Cardiac septum (tissue), 1 donor: ENCODE measurements at regions not wholly inside any gene's neighbourhood (a gene's known extent, or its start where the extent isn't known, plus 50 kb on each side); places are given as distances from the start of the nearest gene placed in this dataset.

Experiments
- DNase-seq: peaks from one replicate; pipeline ENCODE4 v3.0.0-alpha.2; 2020; ENCODE audit warnings: low spot score
- intact Hi-C: fragments of 100-400 bp; cut with DNase I; formaldehyde crosslinking; loops from one replicate; pipeline ENCODE4 v1.14.0; 2022
- donor health status: DM: no; HTN: no; CAD: no.

DNA sequence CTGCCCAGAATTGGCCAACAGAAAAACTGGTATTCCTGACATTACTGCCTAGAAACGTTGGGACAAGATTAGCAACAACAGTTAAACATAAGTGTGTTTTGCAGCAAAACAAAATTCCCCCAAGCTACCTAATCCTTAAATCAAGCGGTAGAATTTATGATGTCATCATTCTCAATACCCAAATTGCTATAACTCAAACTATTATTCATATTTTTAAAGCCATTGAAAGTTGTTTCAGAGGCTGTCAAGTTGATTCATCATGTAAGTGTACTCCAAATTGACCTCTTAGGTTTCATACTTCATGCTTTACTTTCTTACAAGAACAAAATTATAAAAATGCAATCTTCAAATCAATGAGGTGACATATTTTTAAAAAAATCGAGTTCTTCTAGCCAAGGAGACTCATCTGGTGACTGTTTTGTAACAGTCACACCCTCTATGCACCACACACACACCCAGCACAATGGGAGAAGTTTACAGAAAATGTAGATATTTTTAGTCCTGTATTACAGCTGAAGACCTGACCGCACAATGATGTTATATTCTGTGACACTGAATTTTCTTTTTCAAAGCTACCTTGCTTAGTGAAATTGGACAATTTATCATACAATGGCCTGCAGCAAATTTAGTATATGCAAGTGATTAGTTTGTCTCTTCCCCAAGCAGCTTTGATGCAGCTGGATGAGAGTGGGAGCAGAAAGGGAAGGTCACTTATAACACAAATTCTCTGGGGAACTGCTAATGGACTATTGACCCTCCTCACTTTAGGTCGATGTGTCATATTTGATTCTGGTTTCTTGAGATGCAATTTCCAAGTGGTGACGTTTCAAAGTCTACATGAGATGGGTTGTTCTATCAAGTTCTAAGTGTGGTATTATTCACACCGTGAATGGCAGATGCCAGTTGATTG lies 345.3 kb upstream of the OBI1 start:
- intact Hi-C loops = no loop called here
- DNase-seq = no peak

DNA sequence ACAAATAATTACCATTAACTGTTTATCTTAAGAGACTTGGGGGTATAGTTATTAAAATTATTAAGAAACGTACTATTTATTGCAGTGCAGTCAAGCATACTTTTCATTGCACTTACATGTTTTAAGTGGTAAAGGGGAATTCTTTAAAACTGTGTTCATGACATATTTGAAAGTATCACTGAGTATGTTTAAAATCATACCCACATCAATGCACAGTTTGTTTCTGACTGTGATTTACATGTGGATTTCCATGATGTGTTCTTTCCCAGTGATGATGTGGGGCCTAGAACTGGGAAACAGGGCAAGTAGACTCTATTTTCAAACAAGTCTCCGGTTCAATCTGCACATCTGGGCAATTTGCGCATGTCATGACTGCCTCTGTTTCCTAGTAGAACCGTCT lies 340.5 kb upstream of the OBI1 start:
- no peak for DNase-seq
- intact Hi-C loops = no loop called here

DNA sequence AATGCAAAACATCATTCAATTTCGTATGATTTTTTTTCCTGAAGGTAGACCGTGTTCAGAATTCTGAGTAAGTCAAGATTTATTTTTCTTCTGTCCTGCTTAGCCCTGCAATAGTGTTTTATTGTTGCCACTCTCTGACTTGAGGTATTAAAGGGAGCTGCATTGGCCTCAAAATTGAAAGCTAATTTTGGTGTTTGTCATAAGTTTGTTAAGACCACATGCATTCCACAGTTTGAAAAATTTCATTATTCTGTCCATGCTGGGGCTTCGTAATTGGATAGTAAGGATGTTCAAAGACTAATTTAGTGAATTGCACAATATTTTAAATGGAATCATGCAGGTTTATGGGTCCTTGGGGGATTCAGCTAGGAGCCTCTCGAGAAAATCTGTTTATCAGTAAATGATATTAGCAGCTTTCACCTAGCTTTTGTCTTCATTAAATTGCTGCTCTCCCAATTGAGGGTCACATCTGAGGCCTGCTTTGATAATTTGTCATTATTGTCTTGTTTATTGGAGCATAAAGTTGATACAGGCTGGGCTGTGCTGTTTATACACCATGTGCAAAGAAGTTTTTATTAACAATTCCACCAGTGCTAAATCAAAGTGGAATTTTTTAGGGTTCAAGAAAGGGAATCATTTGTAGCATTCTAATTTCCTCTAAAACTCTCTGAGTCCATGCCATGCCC lies 339.8 kb upstream of the OBI1 start:
- intact Hi-C loops = no loop called here
- DNase-seq = no peak

DNA sequence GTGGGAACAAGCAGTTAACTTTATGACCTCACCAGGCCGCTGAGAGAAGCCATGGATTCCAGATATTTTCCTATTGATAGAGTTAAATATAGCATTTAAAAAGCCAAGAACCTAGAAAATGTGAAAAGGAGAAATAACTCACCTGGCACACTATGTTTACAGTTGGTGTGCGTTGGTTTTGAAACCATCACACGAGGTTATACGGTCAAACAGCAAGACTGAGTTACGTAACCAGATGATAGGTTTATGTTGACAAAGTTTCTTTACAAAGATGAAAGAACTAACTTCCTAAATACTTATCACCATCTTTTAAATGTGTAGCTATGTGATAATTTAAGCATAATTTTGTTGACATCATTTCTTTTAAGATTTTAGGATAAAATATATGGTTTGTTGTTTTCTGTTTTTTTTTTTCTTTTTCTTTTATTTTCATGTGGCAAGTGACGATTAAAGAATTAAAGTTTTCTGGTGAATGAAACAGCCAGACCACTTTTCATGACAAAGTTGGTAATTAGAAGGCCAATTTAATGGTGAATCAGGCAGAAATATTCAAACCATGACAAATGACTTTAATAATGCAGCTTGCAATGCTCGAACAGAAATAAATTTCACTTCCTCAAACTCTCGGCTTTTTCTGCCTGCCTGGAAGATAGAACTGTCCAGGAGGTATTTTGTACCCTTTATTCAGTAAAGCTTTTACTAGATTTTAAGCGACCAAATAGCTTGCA lies 339.1 kb upstream of the OBI1 start:
- no peak for DNase-seq
- intact Hi-C loops = no loop called here

DNA sequence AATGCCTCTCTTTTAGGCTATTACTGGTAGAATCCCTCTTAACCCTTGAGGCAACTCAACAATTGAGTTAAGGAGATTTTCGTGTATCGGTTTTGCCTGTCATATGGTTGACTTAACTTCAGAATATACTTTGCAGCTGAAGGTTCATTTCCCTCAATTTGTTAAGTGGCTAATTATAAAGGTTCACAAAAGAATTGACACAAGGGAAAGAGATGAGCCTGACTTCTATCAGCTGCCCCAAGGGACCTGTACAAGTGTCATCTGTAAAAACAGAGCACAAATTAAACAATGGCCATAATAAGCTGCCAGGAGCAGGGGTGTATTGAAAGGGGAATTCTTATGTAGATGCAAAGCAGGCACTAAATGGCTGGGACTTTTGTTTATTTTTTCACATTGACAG lies 334.8 kb upstream of the OBI1 start:
- intact Hi-C loops = no loop called here

DNA sequence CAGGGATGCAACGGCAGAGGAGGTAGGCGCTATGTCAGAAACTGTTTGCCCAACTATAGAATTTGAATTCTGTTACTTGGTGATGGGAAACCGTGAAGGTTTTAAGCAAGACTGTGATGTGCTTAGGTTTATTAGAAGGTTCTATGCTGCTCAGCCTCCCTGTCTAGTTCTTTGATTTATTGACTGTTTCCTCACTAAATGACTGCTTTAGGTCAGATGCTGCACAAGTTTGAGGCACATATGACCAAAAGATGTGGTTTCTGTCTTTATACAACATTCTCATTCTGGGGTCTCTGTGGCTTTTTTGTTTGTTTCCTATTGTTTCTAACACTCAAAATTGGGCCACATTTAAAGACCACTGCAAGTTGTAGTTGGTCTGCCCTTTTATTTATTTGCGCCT lies 323.0 kb upstream of the OBI1 start:
- no peak for DNase-seq
- intact Hi-C loops = loop anchor here (10.0 kb wide), 1 partner anchor 737 kb away; no protein-coding TSS in a partner anchor

More for the DNA sequence above, 334.8 kb upstream of the OBI1 start:
- DNase-seq = no peak

DNA sequence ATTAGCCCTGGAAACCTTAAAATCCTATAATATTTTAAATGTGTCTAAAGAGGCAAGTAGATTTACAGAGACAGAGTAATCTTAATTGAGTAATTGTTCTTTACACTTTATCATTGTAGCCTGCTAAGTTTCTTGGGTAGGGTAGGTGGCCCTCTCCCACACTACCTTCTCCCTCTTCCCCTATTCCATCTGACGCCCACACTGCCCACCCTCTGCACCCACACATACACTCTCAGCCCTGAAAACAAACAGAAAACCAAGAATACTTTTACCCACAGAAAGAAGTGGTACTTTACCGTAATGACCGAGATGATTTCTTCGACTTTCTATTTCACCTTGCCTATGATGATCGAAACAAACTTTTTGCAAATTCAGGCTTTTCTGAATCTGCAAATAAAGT lies 320.4 kb upstream of the OBI1 start:
- intact Hi-C loops = loop anchor here (2.0 to 5.0 kb wide), 2 partner anchors 662 to 843 kb away; no protein-coding TSS in a partner anchor
- DNase-seq = no peak

DNA sequence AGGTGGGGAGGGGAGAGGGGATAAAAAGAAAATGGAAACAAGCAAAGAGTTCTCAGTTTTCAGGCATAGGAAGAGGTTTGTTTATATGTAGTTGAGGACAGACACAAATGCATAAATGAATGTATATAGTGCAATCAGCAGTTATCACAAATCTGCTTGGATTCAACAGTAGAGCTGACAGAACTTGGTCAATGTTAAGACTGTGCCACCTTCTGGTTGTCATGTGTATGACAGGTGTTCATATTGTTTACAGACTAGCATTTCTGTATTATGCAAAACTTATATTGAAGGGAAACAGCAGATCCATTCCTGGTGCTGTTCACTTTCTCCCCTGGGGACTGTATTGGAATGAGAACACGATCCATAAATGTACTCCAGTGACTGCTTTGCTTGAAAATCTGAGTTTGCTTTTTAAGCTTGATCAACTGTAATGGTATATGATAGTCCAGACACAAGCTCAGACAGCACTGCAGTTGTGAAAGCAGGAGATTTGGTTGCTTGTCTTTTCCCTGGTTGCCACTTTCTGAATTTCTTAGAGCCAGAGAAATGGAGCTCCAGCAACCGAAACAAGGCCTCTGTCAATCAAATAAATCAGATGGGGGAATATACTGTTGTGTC lies 319.5 kb upstream of the OBI1 start:
- no peak for DNase-seq
- intact Hi-C loops = loop anchor here (2.0 to 5.0 kb wide), 2 partner anchors 661 to 842 kb away; no protein-coding TSS in a partner anchor

DNA sequence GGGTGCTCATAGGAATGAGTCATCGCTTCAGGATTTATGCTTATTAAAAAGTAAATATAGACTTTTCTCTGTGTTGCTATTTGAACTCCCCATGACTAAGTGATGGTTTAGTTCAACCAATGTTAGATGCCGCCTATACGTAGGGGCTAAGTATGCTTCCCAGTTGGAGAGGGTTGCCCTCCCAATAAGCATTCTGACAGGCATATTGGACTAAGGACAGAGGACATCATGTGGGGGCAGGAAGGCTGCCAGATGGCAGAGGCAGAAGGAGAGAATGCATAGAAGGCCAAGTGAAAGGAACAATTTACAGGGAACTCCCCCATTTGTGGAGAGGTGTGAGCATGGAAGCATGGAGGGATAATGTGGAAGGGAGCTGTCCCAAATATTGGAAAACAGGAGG lies 318.4 kb upstream of the OBI1 start:
- intact Hi-C loops = loop anchor here (5.0 kb wide), 1 partner anchor 660 kb away; no protein-coding TSS in a partner anchor

DNA sequence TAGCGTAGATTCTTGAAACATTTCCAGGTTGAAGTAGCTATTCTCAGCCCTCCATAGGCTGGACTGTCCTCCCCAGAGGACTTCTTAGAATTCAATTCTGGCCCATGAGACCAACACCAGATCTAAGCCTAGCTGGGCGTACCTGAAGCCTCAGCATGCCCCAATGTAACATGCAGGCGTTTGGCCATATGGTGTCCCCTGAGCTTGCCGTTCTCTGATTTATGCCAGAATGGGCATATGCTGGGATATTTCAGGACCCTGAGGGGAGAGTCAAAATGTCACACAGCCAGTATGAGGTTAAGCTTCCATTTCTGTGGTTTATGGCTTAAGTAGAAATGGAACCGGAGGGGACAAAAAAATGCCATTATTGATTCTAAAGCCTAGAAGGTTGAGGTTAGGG lies 317.7 kb upstream of the OBI1 start:
- intact Hi-C loops = loop anchor here (5.0 kb wide), 1 partner anchor 659 kb away; no protein-coding TSS in a partner anchor
- no peak for DNase-seq

More for the DNA sequence above, 318.4 kb upstream of the OBI1 start:
- DNase-seq = no peak

DNA sequence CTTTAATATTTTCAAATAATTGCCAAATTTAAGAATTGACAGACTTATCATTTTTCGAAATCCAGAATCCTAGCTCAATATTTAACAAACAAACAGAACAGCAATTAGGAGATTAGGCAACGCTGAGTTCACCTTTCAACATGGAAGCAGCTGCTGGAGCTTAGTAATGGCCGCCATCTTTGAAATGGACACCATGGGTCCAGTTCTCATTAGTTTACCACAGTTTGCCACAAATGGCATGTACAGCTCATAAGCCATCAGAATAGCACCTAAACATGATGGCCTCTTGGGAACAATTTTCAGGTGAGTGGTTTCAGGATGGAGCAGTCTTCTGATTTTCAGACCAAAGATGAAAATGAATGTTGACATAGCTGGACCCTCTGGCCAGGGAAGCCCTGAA lies 313.6 kb upstream of the OBI1 start:
- no peak for DNase-seq
- intact Hi-C loops = no loop called here

DNA sequence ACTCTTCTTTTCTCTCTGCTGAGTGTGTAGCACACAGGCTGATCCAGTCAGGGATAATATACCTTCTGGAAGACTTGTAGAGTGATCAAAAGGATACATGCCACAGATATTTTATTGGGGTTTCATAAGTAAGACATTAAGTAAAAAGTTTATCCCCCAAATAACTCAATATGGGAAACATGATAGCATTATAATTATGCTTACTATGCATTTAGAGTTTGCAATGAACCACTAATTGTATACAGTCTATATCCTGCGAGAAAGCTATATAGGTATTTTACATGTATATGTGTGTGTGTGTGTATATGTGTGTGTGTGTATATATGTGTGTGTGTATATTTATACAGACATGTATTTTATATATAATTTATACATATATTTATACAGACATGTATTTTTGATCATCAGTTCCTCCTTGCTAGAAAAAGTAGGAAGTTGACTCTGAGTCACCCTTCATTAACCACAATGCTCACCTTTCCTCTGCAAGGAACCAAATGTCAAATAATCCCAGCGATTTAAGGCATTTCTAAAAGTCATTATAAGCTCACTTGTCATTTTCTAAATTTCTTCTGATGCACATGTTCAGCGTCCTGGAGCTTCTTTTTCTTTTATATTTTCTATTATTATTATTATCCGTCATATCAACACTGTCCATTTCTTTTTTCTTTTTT lies 312.5 kb upstream of the OBI1 start:
- intact Hi-C loops = no loop called here
- no peak for DNase-seq

DNA sequence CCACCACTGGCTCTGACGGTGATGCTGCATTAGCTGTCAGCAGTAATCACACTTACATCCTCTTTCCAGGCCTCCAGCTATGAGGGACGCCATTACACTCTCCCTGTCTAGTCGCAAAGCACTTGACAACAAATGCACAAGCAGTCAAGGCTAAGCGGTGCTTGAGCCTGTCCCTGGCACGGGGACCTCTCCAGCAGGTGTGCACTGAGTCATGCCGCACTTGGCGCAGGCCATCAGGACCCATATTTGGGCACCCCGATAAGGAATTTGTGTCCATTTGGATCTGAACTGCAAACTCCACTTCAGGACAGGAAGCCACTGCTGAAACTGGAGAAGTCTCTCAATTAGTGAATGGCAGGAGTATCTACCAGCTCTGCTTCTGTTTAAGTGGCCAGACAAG lies 301.9 kb upstream of the OBI1 start:
- no peak for DNase-seq
- intact Hi-C loops = no loop called here

DNA sequence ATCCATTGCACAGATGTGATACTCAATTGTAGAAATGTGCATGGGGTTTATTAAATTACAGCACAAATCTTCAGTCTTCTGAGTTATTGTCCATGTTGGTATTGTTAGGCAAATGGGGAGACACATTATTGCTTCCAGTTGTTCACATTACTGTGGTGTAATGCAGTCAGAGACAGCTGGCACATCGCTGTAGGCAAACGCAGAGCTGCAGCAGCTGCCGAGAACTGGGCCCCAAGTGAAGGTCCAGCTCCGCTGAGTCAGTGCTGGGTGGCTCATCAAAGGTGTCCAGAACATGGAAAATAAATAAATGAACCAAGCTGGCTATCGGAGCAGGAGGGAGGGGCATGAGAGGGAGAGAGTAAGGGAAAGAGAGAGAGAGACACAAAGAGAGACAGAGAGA lies 299.1 kb upstream of the OBI1 start:
- DNase-seq = no peak
- intact Hi-C loops = no loop called here

DNA sequence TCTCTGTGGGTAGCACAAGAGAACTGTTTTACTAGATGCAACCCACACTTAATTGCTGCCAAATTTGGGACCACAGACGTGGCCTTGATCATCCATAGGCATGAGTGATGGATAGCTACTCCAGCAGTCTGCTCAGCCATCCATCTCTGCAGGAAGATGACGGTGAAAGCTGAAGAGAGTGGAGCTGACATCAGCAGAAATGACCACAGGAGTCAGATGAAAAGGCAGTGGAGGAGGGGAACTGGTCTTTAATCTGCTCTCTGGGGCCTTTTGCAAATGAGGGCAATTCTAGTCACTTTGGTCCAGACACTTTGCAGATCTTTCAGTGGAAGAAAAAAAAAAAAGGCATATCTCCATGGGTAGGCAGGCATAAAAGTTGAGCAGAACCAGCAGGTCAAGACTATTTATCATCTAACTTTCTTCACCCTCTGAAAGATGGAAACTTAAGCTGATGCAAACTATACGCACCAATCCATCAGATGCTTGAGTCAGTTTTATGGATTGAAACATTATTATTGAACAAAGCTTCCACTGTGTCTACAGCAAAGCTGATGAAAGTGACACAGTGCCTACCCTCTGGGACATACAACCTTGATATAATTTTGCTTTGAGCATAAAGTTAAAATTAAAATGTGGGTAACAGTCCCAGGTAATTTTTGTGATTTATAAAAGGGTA lies 281.6 kb upstream of the OBI1 start:
- DNase-seq = no peak
- intact Hi-C loops = no loop called here

DNA sequence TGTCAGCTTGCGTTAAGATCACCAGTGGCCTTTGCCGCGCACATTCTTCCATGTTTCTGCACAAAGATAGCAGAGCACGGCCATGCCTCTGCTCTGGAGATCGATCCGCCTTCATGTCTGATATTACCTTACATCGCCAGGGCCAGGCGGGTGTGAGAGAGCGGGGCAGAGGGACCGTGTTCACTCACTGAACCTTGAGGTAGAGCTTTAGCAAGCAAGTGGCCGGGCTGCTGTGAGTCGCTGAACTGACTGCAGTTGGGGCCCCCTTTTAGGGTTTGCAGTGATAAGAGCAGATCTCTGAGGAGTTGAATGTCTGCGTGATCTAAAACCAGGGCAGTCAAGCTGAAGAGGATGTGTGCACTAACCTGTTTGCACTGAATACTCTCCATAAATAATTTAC lies 275.4 kb upstream of the OBI1 start:
- no peak for DNase-seq
- intact Hi-C loops = no loop called here

DNA sequence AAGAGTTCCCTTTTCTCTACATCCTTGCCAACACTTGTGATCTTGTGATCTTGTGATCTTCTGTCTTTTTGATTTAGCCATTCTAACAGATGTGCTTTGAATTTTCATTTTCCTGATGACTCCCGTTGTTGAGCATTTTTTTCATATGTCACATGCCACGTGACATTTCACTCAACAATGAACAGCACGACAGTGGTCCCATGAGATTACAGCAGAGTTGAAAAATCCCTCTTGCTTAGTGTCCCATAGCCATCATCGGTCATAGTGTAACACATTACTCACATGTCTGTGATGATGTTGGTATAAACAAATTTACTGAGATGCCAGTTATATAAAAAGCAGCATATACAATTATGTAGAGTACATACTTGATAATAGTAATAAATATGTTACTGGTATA lies 256.1 kb upstream of the OBI1 start:
- DNase-seq = no peak
- intact Hi-C loops = no loop called here

DNA sequence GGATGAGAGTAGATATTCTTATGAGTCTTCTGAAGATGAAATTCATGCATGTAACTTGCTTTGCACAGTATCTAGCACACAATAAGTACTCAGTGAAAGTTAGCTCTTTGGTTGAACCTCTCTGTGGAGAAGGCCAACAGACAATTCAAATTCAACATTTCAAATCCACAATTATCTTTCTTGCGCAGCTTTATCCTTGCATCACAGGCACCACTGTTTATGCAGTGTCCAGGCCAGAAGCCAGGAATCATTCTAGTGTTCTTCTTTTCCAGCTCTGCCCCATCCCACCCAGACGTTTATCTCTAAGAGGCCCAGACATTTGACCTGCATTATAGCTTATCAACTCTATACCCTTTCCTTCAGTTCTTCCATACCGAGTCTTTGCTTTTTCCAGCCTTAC lies 254.7 kb upstream of the OBI1 start:
- no peak for DNase-seq
- intact Hi-C loops = no loop called here

DNA sequence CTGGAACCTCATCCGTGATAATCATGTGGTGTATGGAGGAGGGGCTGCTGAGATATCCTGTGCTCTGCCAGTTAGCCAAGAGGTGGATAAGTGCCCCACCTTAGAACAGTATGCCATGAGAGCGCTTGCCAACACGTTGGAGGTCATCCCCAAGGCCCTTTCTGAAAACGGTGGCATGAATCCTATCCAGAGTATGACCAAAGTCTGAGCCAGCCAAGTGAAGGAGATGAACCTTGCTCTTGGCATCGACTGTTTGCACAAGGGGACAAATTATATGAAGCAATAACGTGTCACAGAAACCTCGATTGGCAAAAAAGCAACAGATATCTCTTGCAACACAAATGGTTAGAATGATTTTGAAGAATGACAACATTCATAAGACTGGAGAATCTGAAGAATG lies 251.2 kb upstream of the OBI1 start:
- DNase-seq = no peak
- intact Hi-C loops = no loop called here
